GM12892 (cell line): ENCODE measurements at regions not wholly inside any gene's neighbourhood (a gene's known extent, or its start where the extent isn't known, plus 50 kb on each side); places are given as distances from the start of the nearest gene placed in this dataset.

Experiments
- DNase-seq: peaks from one replicate; pipeline ENCODE4 v3.0.0; 2011; ENCODE audit not compliant: insufficient read length
- FAIRE-seq: peaks from 2 replicates; lab custom pipeline; 2011; peaks lifted over from hg19 to GRCh38; lab: Jason Lieb, UNC
- POLR2A ChIP-seq: IDR thresholded peaks from 2 replicates; pipeline ENCODE4 v1.6.1; 2011; ENCODE audit warnings: low read depth, low read length, control low read depth
- POLR2AphosphoS5 ChIP-seq: IDR thresholded peaks from 2 replicates; pipeline ENCODE4 v1.6.1; 2011; ENCODE audit warnings: low read depth, low read length, control low read depth
- TAF1 ChIP-seq: IDR thresholded peaks from 2 replicates; pipeline ENCODE4 v1.6.1; 2011; ENCODE audit warnings: low read depth, mild to moderate bottlenecking, control low read depth, low read length, borderline replicate concordance

- FAIRE-seq (no peak), DNase-seq (no peak)
- no peak for TF ChIP-seq TAF1
- TF ChIP-seq POLR2AphosphoS5, result no peak
- TF ChIP-seq POLR2A, result no peak
Observed at GRCh38 chr1:38261574-38261973, 215.0 kb upstream of the POU3F1 start.

- no peak for DNase-seq
- FAIRE-seq, result no peak
- no peak for TF ChIP-seq TAF1
- no peak for TF ChIP-seq POLR2A
- no peak for TF ChIP-seq POLR2AphosphoS5
Observed at GRCh38 chr1:38258085-38258627, 211.6 kb upstream of the POU3F1 start.

- FAIRE-seq, result no peak
- DNase-seq, result no peak
- no peak for TF ChIP-seq POLR2AphosphoS5
- TF ChIP-seq POLR2A, result no peak
- TF ChIP-seq TAF1, result no peak
Observed at GRCh38 chr1:38257374-38257773, 210.8 kb upstream of the POU3F1 start.

- FAIRE-seq, result no peak
- TF ChIP-seq POLR2AphosphoS5 (no peak), POLR2A (no peak), TAF1 (no peak)
- no peak for DNase-seq
Observed at GRCh38 chr1:38256072-38256471, 209.5 kb upstream of the POU3F1 start.

GRCh38 chr1:38253314-38253713 lies 206.7 kb upstream of the POU3F1 start:
- no peak for DNase-seq
- no peak for FAIRE-seq
- no peak for TF ChIP-seq TAF1
- TF ChIP-seq POLR2AphosphoS5, result no peak
- TF ChIP-seq POLR2A, result no peak

- TF ChIP-seq TAF1 (no peak), POLR2A (no peak), POLR2AphosphoS5 (no peak)
- FAIRE-seq (no peak), DNase-seq (no peak)
Observed at GRCh38 chr1:38250356-38250755, 203.8 kb upstream of the POU3F1 start.

- FAIRE-seq (no peak), DNase-seq (no peak)
- TF ChIP-seq POLR2A (no peak), POLR2AphosphoS5 (no peak), TAF1 (no peak)
Observed at GRCh38 chr1:38249001-38249400, 202.4 kb upstream of the POU3F1 start.

- no peak for TF ChIP-seq TAF1
- no peak for TF ChIP-seq POLR2AphosphoS5
- TF ChIP-seq POLR2A, result no peak
- no peak for DNase-seq
- FAIRE-seq, result no peak
Observed at GRCh38 chr1:38246955-38247952, 200.7 kb upstream of the POU3F1 start.

GRCh38 chr1:38244218-38244845 lies 197.7 kb upstream of the POU3F1 start:
- TF ChIP-seq POLR2A, result no peak
- DNase-seq, result no peak
- no peak for FAIRE-seq

GRCh38 chr1:38243106-38243505 lies 196.5 kb upstream of the POU3F1 start:
- TF ChIP-seq POLR2AphosphoS5 (no peak), TAF1 (no peak), POLR2A (no peak)
- DNase-seq, result no peak
- no peak for FAIRE-seq

- TF ChIP-seq POLR2AphosphoS5 (no peak), TAF1 (no peak), POLR2A (no peak)
- no peak for DNase-seq
- no peak for FAIRE-seq
Observed at GRCh38 chr1:38242506-38242905, 195.9 kb upstream of the POU3F1 start.

GRCh38 chr1:38241594-38242334 lies 195.2 kb upstream of the POU3F1 start:
- TF ChIP-seq TAF1, result no peak
- TF ChIP-seq POLR2A, result no peak
- TF ChIP-seq POLR2AphosphoS5, result no peak
- no peak for FAIRE-seq
- no peak for DNase-seq
